ENCODE measurements at regions not wholly inside any gene's neighbourhood (a gene's known extent, or its start where the extent isn't known, plus 50 kb on each side); places are given as distances from the start of the nearest gene placed in this dataset.

DNA sequence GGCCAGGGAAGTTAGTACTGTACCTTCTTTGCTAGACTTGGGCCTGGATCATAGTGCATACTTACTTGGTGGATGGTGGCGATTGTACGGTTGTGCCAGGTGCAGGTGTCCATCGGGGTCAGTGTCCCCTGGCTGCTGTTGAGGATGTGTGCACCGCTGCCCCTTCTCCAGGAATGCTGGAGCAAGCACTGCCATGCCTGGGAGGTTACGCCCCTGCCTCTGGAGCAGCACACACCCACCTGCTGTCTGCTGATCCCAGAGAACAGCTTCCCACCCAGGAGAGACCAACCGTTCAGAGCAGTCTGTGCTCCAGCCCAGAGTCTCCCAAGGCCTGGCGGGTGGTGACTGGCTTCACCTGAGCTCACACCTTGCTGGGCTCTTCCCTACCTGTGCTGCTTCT is 286.8 kb upstream of the HS6ST1 start (continued):
- TF ChIP-seq SIN3A (IDR thresholded peaks at IDR 0.05; ENCODE audit: borderline replicate concordance, low read depth, low read length) = no peak
- TF ChIP-seq, protein P1, sequence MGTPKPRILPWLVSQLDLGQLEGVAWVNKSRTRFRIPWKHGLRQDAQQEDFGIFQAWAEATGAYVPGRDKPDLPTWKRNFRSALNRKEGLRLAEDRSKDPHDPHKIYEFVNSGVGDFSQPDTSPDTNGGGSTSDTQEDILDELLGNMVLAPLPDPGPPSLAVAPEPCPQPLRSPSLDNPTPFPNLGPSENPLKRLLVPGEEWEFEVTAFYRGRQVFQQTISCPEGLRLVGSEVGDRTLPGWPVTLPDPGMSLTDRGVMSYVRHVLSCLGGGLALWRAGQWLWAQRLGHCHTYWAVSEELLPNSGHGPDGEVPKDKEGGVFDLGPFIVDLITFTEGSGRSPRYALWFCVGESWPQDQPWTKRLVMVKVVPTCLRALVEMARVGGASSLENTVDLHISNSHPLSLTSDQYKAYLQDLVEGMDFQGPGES (IDR thresholded peaks at IDR 0.05; ENCODE audit: low read depth, low read length) = no peak
- TF ChIP-seq TCF12 (IDR thresholded peaks at IDR 0.05) = no peak
- TF ChIP-seq RXRA (IDR thresholded peaks at IDR 0.05; ENCODE audit: borderline replicate concordance, low read depth) = no peak
- TF ChIP-seq CHD2 (IDR thresholded peaks at IDR 0.05; ENCODE audit: low read length, partially characterized antibody) = no peak

DNA sequence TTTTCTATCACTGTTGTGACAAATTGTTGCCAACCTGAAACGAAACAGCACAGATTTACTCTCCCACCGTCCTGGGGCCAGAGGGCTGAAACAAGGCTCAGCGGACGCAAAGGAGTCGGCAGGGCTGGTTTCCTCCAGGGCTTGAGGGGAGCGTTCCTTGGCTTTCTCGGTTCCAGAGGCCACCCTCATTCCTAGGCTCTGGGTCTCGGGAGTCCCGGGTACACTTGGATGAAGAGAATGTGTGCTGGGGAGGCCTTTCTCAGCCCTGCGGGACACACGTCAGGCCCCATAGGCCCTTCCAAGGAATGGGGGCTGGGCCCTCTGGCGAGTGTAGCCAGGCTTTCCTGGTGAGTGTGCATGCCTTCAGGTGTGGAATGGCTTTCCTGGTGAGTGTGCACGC is 287.3 kb upstream of the HS6ST1 start:
- Histone ChIP-seq H3K79me2 (ENCODE audit: insufficient read depth) (no peaks in the 10 kb centered on the region), H4K20me1 (ENCODE audit: insufficient read depth) (no peaks in the 10 kb centered on the region), H3K4me3 (ENCODE audit: low read depth in 2 of 2, low read length in 1 of 2) (no peak overlapping the region), H3K27ac (ENCODE audit: low read depth in 2 of 2, low read length in 1 of 2) (no peak overlapping the region), H3K4me2 (no peak overlapping the region), H3F3A (replicated peaks; ENCODE audit: insufficient read depth) (no peaks in the 10 kb centered on the region), H3K36me3 (replicated peaks in 1 of 2; ENCODE audit: control insufficient read depth in 1 of 2, insufficient read depth in 2 of 2, low read length in 1 of 2) (no peaks in the 10 kb centered on the region), H3K4me1 (ENCODE audit: control insufficient read depth in 1 of 2, insufficient read depth in 2 of 2, low read depth in 1 of 2, low read length in 1 of 2) (peaks cover 0 to 18% of the 10 kb centered on the region in 2 experiments; a peak in 1 of 4 replicates), H3K9ac (no peak overlapping the region), H3K9me3 (no peaks in the 10 kb centered on the region), H3K9me2 (no peaks in the 10 kb centered on the region), H2AFZ (ENCODE audit: low read depth) (no peak overlapping the region), H3K27me3 (ENCODE audit: insufficient read depth) (no peaks in the 10 kb centered on the region)
- ChIA-PET CTCF (no interaction called here), POLR2A (no interaction called here)
- no peak for DNase-seq
- WGBS (ENCODE audit: low lambda C conversion rate) = 65% methylated on average over 9 of the region's 13 CpGs
- TF ChIP-seq, protein P2, sequence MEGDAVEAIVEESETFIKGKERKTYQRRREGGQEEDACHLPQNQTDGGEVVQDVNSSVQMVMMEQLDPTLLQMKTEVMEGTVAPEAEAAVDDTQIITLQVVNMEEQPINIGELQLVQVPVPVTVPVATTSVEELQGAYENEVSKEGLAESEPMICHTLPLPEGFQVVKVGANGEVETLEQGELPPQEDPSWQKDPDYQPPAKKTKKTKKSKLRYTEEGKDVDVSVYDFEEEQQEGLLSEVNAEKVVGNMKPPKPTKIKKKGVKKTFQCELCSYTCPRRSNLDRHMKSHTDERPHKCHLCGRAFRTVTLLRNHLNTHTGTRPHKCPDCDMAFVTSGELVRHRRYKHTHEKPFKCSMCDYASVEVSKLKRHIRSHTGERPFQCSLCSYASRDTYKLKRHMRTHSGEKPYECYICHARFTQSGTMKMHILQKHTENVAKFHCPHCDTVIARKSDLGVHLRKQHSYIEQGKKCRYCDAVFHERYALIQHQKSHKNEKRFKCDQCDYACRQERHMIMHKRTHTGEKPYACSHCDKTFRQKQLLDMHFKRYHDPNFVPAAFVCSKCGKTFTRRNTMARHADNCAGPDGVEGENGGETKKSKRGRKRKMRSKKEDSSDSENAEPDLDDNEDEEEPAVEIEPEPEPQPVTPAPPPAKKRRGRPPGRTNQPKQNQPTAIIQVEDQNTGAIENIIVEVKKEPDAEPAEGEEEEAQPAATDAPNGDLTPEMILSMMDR (IDR thresholded peaks at IDR 0.05) = no peak
- TF ChIP-seq, protein P1 (IDR thresholded peaks at IDR 0.05; ENCODE audit: low read depth, low read length) = no peak
- TF ChIP-seq EP300 (IDR thresholded peaks at IDR 0.05; ENCODE audit: borderline replicate concordance in 1 of 2, low read depth in 1 of 2, low read length in 1 of 2) = no peak
- TF ChIP-seq, protein P3, sequence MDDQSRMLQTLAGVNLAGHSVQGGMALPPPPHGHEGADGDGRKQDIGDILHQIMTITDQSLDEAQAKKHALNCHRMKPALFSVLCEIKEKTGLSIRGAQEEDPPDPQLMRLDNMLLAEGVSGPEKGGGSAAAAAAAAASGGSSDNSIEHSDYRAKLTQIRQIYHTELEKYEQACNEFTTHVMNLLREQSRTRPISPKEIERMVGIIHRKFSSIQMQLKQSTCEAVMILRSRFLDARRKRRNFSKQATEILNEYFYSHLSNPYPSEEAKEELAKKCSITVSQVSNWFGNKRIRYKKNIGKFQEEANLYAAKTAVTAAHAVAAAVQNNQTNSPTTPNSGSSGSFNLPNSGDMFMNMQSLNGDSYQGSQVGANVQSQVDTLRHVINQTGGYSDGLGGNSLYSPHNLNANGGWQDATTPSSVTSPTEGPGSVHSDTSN (IDR thresholded peaks at IDR 0.05) = no peak
- no peak for TF ChIP-seq TEAD4 (IDR thresholded peaks at IDR 0.05; ENCODE audit: borderline replicate concordance, insufficient read depth)
- TF ChIP-seq FOXJ3 (CRISPR knock-in tag; IDR thresholded peaks at IDR 0.05) = no peak
- TF ChIP-seq, protein P4, sequence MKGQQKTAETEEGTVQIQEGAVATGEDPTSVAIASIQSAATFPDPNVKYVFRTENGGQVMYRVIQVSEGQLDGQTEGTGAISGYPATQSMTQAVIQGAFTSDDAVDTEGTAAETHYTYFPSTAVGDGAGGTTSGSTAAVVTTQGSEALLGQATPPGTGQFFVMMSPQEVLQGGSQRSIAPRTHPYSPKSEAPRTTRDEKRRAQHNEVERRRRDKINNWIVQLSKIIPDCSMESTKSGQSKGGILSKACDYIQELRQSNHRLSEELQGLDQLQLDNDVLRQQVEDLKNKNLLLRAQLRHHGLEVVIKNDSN (IDR thresholded peaks at IDR 0.05; ENCODE audit: borderline replicate concordance, low read depth) = no peak
- no peak for TF ChIP-seq FOXM1 (IDR thresholded peaks at IDR 0.05; ENCODE audit: low read depth)
- no peak for TF ChIP-seq FOSL2 (IDR thresholded peaks at IDR 0.05; ENCODE audit: borderline replicate concordance, low read depth)
- no peak for TF ChIP-seq GABPA (IDR thresholded peaks at IDR 0.05; ENCODE audit: low read depth)
- no peak for TF ChIP-seq NFIC (IDR thresholded peaks at IDR 0.05; ENCODE audit: borderline replicate concordance)
- TF ChIP-seq GATA2 (CRISPR knock-in tag; IDR thresholded peaks at IDR 0.05) = no peak
- TF ChIP-seq RAD21 (IDR thresholded peaks at IDR 0.05; ENCODE audit: low read length) = no peak
- TF ChIP-seq, protein P5, sequence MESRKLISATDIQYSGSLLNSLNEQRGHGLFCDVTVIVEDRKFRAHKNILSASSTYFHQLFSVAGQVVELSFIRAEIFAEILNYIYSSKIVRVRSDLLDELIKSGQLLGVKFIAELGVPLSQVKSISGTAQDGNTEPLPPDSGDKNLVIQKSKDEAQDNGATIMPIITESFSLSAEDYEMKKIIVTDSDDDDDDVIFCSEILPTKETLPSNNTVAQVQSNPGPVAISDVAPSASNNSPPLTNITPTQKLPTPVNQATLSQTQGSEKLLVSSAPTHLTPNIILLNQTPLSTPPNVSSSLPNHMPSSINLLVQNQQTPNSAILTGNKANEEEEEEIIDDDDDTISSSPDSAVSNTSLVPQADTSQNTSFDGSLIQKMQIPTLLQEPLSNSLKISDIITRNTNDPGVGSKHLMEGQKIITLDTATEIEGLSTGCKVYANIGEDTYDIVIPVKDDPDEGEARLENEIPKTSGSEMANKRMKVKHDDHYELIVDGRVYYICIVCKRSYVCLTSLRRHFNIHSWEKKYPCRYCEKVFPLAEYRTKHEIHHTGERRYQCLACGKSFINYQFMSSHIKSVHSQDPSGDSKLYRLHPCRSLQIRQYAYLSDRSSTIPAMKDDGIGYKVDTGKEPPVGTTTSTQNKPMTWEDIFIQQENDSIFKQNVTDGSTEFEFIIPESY (IDR thresholded peaks at IDR 0.05; ENCODE audit: borderline replicate concordance, low read depth) = no peak
- no peak for TF ChIP-seq TCF12 (IDR thresholded peaks at IDR 0.05)
- TF ChIP-seq YY1 (IDR thresholded peaks at IDR 0.05; ENCODE audit: low read depth) = no peak

Measured in SK-N-SH (cell line).